ENCODE measurements at regions not wholly inside any gene's neighbourhood (a gene's known extent, or its start where the extent isn't known, plus 50 kb on each side); places are given as distances from the start of the nearest gene placed in this dataset.
"Not testable (repeated sequence)": the region's sequence is repeated elsewhere in the genome, so short reads cannot be mapped to it uniquely, and the experiment has no call there.

- Histone ChIP-seq H3K9me2 (replicated peaks; ENCODE audit: control insufficient read depth, low read length) (no peaks in the 10 kb centered on the region), H3K27me3 (ENCODE audit: control insufficient read depth, low read length) (no peaks in the 10 kb centered on the region; the same call in 1 of the 2 replicates), H3K36me3 (ENCODE audit: control insufficient read depth, low read length) (no peaks in the 10 kb centered on the region), H3K9me3 (ENCODE audit: control insufficient read depth, insufficient read depth, low read length) (no peaks in the 10 kb centered on the region), H3K4me2 (ENCODE audit: low read length) (no peak overlapping the region), H3F3A (ENCODE audit: control insufficient read depth, insufficient read depth) (no peaks in the 10 kb centered on the region), H3K4me1 (ENCODE audit: control insufficient read depth, low read length) (no peaks in the 10 kb centered on the region), H3K79me2 (ENCODE audit: control insufficient read depth, low read length) (no peaks in the 10 kb centered on the region), H3K27ac (ENCODE audit: low read depth, low read length) (no peak overlapping the region), H3K4me3 (ENCODE audit: low read length) (no peak overlapping the region), H4K20me1 (ENCODE audit: control insufficient read depth, insufficient read depth, low read depth, low read length) (no peaks in the 10 kb centered on the region)
- TF ChIP-seq CTCF (IDR thresholded peaks at IDR 0.05; ENCODE audit: low read depth, low read length, poor library complexity, severe bottlenecking) (no peak), EZH2phosphoT487 (IDR thresholded peaks at IDR 0.05; ENCODE audit: borderline replicate concordance, low read length) (no peak)
Measured at GRCh38 chr6:71676298-71676697, 210.1 kb upstream of the RIMS1 start.

- H3F3A ChIP-seq (ENCODE audit: control insufficient read depth, insufficient read depth), result no peaks in the 10 kb centered on the region
- no peaks in the 10 kb centered on the region for H3K9me2 ChIP-seq (replicated peaks; ENCODE audit: control insufficient read depth, low read length)
- no peak overlapping the region for H3K27ac ChIP-seq (ENCODE audit: low read depth, low read length)
- H3K79me2 ChIP-seq (ENCODE audit: control insufficient read depth, low read length), result no peaks in the 10 kb centered on the region
- no peak overlapping the region for H3K4me2 ChIP-seq (ENCODE audit: low read length)
- no peaks in the 10 kb centered on the region for H3K4me1 ChIP-seq (ENCODE audit: control insufficient read depth, low read length)
- H3K36me3 ChIP-seq (ENCODE audit: control insufficient read depth, low read length), result no peaks in the 10 kb centered on the region
- H4K20me1 ChIP-seq (ENCODE audit: control insufficient read depth, insufficient read depth, low read depth, low read length), result no peaks in the 10 kb centered on the region
- H3K9me3 ChIP-seq (ENCODE audit: control insufficient read depth, insufficient read depth, low read length), result no peaks in the 10 kb centered on the region
- H3K27me3 ChIP-seq (ENCODE audit: control insufficient read depth, low read length), result no peaks in the 10 kb centered on the region; the same call in 1 of the 2 replicates
- no peak for TF ChIP-seq EZH2phosphoT487 (IDR thresholded peaks at IDR 0.05; ENCODE audit: borderline replicate concordance, low read length)
- TF ChIP-seq CTCF (IDR thresholded peaks at IDR 0.05; ENCODE audit: low read depth, low read length, poor library complexity, severe bottlenecking), result no peak
- no peak overlapping the region for H3K4me3 ChIP-seq (ENCODE audit: low read length)
Measured at GRCh38 chr6:71678091-71678490, 208.3 kb upstream of the RIMS1 start.

- TF ChIP-seq CTCF (IDR thresholded peaks at IDR 0.05; ENCODE audit: low read depth, low read length, poor library complexity, severe bottlenecking), result no peak
- no peak for TF ChIP-seq EZH2phosphoT487 (IDR thresholded peaks at IDR 0.05; ENCODE audit: borderline replicate concordance, low read length)
- Histone ChIP-seq H3K36me3 (ENCODE audit: control insufficient read depth, low read length) (no peaks in the 10 kb centered on the region), H3F3A (ENCODE audit: control insufficient read depth, insufficient read depth) (no peaks in the 10 kb centered on the region), H3K4me3 (ENCODE audit: low read length) (no peak overlapping the region), H3K79me2 (ENCODE audit: control insufficient read depth, low read length) (no peaks in the 10 kb centered on the region), H4K20me1 (ENCODE audit: control insufficient read depth, insufficient read depth, low read depth, low read length) (no peaks in the 10 kb centered on the region), H3K27me3 (ENCODE audit: control insufficient read depth, low read length) (no peaks in the 10 kb centered on the region; the same call in 1 of the 2 replicates), H3K27ac (ENCODE audit: low read depth, low read length) (no peak overlapping the region), H3K9me3 (ENCODE audit: control insufficient read depth, insufficient read depth, low read length) (no peaks in the 10 kb centered on the region), H3K4me1 (ENCODE audit: control insufficient read depth, low read length) (no peaks in the 10 kb centered on the region), H3K9me2 (replicated peaks; ENCODE audit: control insufficient read depth, low read length) (no peaks in the 10 kb centered on the region), H3K4me2 (ENCODE audit: low read length) (no peak overlapping the region)
Measured at GRCh38 chr6:71681234-71681867, 205.0 kb upstream of the RIMS1 start.

GRCh38 chr6:71686021-71686677, 200.2 kb upstream of the RIMS1 start:
- not testable (repeated sequence) for H3K4me3 ChIP-seq (ENCODE audit: low read length); H3K9me2 ChIP-seq (replicated peaks; ENCODE audit: control insufficient read depth, low read length); H3K27ac ChIP-seq (ENCODE audit: low read depth, low read length); H3K4me1 ChIP-seq (ENCODE audit: control insufficient read depth, low read length); H3K4me2 ChIP-seq (ENCODE audit: low read length); H3F3A ChIP-seq (ENCODE audit: control insufficient read depth, insufficient read depth); H3K27me3 ChIP-seq (ENCODE audit: control insufficient read depth, low read length); H4K20me1 ChIP-seq (ENCODE audit: control insufficient read depth, insufficient read depth, low read depth, low read length); H3K9me3 ChIP-seq (ENCODE audit: control insufficient read depth, insufficient read depth, low read length); H3K36me3 ChIP-seq (ENCODE audit: control insufficient read depth, low read length); H3K79me2 ChIP-seq (ENCODE audit: control insufficient read depth, low read length)

Measured in DOHH2 (cell line).